HUES64 (cell line): ENCODE measurements at regions not wholly inside any gene's neighbourhood (a gene's known extent, or its start where the extent isn't known, plus 50 kb on each side); places are given as distances from the start of the nearest gene placed in this dataset.
"Not testable (repeated sequence)": the region's sequence is repeated elsewhere in the genome, so short reads cannot be mapped to it uniquely, and the experiment has no call there.

ENCODE experiments used
- H3K27ac ChIP-seq: 2 replicates; pipeline ENCODE4 v1.7.0; 2013; ENCODE audit warnings: low read depth, low read length, inconsistent platforms
- H3K27me3 ChIP-seq: 2 replicates; pipeline ENCODE4 v1.6.1; 2013; ENCODE audit warnings: mild to moderate bottlenecking, low read length; ENCODE audit not compliant: insufficient read depth
- H3K36me3 ChIP-seq: 2 replicates; pipeline ENCODE4 v1.6.1; 2013; ENCODE audit warnings: mild to moderate bottlenecking, low read length; ENCODE audit not compliant: insufficient read depth
- H3K4me1 ChIP-seq: 2 replicates; pipeline ENCODE4 v1.6.1; 2013; ENCODE audit warnings: mild to moderate bottlenecking, low read length, moderate library complexity; ENCODE audit not compliant: insufficient read depth
- H3K4me3 ChIP-seq: 2 replicates; pipeline ENCODE4 v1.5.1; 2013; ENCODE audit warnings: mild to moderate bottlenecking, low read length, moderate library complexity
- H3K9ac ChIP-seq: 2 replicates; pipeline ENCODE4 v1.6.1; 2013; ENCODE audit warnings: mild to moderate bottlenecking, low read depth, low read length
- H3K9me3 ChIP-seq: 2 replicates; pipeline ENCODE4 v1.6.1; 2013; ENCODE audit warnings: low read depth, low read length; ENCODE audit not compliant: insufficient read depth
- WGBS: fragments of 150-250, 120-280 bp; methylation state at CpG from one replicate; pipeline ENCODE4 v1.1.7; 2013; ENCODE audit warnings: missing lambda C conversion rate; 5-methylcytosine and 5-hydroxymethylcytosine counted together

DNA sequence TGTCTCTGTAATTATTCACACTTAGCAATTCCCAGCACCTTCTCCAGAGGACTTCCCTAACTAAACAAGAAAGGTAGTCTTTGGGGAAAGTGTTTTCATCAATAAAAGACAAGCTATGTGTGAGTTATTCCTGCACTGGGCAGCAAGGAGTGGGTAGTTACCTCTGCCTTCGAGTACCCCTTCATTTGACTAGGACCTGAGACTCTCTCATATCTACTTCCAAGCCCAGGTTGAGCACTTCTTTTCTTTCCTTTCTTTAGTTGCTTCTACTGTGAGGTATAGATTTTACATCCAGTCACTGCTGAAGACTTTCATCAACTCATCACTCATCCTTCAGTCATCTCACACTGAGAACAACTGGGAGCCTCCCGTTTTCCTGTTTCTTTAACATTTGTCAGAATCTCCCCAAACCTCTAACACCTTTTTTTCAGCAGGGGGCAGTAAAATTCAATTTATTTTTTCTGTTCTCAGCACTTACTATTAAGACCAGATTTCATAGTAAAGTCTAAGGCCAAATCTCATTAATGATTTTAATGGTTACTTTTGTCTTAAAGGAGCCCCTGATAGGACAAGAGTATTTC lies 80.1 kb upstream of the PRSS1 start:
- H3K9me3 ChIP-seq = no peaks in the 10 kb centered on the region
- no peak overlapping the region for H3K9ac ChIP-seq
- no peak overlapping the region for H3K4me3 ChIP-seq
- no peak overlapping the region for H3K27ac ChIP-seq
- no peaks in the 10 kb centered on the region for H3K4me1 ChIP-seq
- no peaks in the 10 kb centered on the region for H3K36me3 ChIP-seq
- WGBS = 57% methylated on average over 2 of the region's 2 CpGs
- H3K27me3 ChIP-seq = no peaks in the 10 kb centered on the region

DNA sequence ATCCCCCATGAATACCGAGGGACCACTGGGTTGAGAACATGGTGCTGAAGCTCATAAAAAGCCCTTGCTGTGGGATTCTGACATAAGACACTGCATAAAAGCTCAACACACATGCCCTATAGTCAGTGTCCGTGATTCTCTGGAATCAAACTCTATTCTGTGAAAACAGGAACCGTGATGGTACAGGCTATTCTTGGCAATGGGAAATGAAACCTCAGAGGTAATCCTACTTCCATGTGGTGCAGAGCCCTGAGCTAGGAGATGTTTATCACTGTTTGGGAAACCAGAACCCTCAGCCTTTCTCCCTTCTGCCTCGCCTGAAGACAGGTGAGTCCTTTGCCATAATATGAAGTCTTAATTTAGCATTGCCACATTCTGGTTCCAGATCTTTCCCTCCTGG lies 80.8 kb upstream of the PRSS1 start:
- H3K9me3 ChIP-seq = no peaks in the 10 kb centered on the region
- no peak overlapping the region for H3K27ac ChIP-seq
- H3K4me3 ChIP-seq = no peak overlapping the region
- H3K9ac ChIP-seq = no peak overlapping the region
- no peaks in the 10 kb centered on the region for H3K27me3 ChIP-seq
- 74% methylated on average over 4 of the region's 4 CpGs for WGBS
- H3K36me3 ChIP-seq = no peaks in the 10 kb centered on the region
- H3K4me1 ChIP-seq = no peaks in the 10 kb centered on the region

DNA sequence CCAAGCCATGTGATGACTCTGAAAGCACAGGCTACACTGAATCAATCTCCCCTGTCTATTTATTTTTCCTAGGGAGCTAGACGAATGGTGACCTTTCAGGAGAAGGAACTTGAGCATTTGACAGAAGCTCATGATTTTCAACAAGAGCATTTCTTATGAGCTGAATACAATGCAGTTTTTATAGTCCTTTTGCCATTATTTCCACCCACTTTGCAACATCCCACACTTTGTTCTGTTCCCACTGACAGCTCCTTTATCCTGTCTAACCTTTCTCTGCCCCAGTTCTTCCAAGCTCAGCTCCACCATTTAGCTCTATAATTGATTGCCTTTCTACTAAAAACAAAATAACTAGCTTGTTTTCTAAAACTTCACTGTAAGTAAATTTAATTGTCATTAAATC lies 91.9 kb upstream of the PRSS1 start:
- no peak overlapping the region for H3K4me3 ChIP-seq
- no peaks in the 10 kb centered on the region; the same call in 1 of the 2 replicates for H3K4me1 ChIP-seq
- no peak overlapping the region for H3K9ac ChIP-seq
- no peaks in the 10 kb centered on the region for H3K36me3 ChIP-seq
- no peaks in the 10 kb centered on the region for H3K27me3 ChIP-seq
- H3K9me3 ChIP-seq = no peaks in the 10 kb centered on the region
- WGBS = 92% methylated on average over 1 of the region's 1 CpG
- H3K27ac ChIP-seq = no peak overlapping the region

DNA sequence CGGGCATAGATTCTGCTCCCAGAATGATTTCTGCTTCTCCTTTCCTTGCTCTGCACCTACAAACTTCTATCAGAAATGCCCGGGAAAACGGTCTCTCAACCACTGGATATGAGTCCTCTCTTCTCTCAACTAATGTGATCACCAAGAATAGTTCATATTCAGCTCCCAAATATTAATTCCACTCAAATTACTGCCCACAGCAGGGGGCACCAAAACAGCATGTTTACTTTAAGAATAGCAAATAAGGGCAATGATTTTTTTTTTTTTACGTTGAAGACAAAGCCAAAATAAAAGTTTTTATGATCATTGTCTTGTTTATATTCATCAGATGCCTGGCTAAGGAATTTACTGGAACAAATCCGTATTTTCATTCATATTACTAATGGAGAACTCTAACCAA lies 94.9 kb upstream of the PRSS1 start:
- H3K27me3 ChIP-seq = no peaks in the 10 kb centered on the region
- no peak overlapping the region for H3K4me3 ChIP-seq
- H3K27ac ChIP-seq = no peak overlapping the region
- H3K9ac ChIP-seq = no peak overlapping the region
- H3K36me3 ChIP-seq = no peaks in the 10 kb centered on the region
- 89% methylated on average over 3 of the region's 5 CpGs for WGBS
- H3K4me1 ChIP-seq = no peaks in the 10 kb centered on the region; the same call in 1 of the 2 replicates
- H3K9me3 ChIP-seq = no peaks in the 10 kb centered on the region

DNA sequence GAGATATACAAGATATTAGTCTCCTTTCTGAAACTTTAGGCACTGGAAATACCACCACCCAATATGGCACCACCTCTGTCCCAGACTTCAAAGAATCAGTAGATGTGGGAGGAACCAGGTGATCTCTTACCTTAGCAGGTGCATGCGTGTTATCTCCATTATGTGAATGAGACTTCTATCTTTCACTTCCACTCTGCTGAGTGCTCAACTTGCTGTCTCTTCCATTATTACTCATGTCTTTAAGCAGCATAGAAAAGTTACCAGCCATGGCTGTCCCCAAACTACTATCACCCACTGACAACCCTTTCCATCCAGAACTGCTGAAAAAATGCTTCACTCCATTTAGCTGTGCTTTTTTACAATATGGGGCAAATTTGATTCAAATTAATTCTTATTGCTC lies 101.5 kb upstream of the PRSS1 start:
- Histone ChIP-seq H3K9me3 (no peaks in the 10 kb centered on the region), H3K27ac (no peak overlapping the region), H3K27me3 (no peaks in the 10 kb centered on the region), H3K36me3 (no peaks in the 10 kb centered on the region), H3K4me3 (no peak overlapping the region), H3K9ac (no peak overlapping the region), H3K4me1 (no peaks in the 10 kb centered on the region)
- 100% methylated on average over 1 of the region's 1 CpG for WGBS

DNA sequence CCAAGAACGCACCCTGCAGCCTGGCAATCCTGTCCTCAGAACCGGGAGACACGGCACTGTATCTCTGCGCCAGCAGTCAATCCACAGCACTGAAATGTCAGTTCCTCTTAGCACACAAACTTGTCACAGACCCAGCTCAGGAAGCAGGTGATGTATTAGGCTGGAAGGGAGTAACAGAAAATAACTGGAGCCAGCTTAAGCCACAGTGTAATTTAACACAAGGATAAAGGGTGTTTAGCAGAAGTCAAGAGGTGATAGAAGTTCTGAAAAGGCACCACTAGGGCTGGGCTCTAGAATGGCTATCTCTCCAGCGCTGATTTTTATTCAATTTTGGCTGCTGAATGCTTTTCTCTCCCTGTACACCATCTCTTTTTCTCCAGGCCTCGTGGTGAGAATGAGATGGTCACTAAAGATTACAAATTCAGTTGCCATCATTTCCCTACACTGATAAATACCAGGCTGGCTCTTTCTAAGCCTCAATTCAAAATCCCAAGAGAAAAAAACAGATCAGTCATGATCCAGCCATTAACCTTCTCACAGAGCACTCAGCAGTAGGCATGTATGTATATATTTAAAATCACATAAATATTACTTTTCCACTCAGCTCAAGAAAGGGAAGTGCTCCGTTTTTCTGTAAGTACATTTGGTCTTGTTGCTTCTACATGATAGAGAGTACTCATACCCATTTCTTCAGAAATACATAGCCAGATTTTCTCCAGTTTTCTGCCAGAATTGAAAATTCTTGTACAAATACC lies 102.7 kb upstream of the PRSS1 start:
- Histone ChIP-seq H3K4me1 (no peaks in the 10 kb centered on the region), H3K4me3 (no peak overlapping the region), H3K9me3 (no peaks in the 10 kb centered on the region), H3K9ac (no peak overlapping the region), H3K27me3 (no peaks in the 10 kb centered on the region), H3K27ac (no peak overlapping the region), H3K36me3 (no peaks in the 10 kb centered on the region)
- WGBS = 91% methylated on average over 6 of the region's 7 CpGs

DNA sequence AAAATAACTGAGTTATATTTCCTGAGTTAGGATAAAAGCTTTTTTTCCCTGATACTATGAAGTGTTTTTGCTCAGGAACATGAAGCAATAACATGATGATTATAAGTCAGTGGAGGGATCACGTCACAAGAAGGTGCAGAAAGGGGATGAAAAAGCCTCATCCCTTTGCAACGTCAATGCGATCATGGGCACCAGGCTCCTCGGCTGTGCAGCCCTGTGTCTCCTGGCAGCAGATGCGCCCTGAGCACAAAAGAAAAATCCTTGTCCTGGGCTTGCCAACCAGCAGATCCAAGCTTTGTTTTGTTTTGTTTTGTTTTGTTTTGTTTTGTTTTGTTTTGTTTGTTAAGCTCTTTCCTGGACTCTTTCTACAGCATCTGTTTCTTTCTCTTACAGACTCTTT lies 103.5 kb upstream of the PRSS1 start:
- Histone ChIP-seq H3K9me3 (no peaks in the 10 kb centered on the region), H3K27ac (no peak overlapping the region), H3K27me3 (no peaks in the 10 kb centered on the region), H3K9ac (no peak overlapping the region), H3K4me1 (no peaks in the 10 kb centered on the region), H3K36me3 (no peaks in the 10 kb centered on the region), H3K4me3 (no peak overlapping the region)
- 86% methylated on average over 5 of the region's 5 CpGs for WGBS

DNA sequence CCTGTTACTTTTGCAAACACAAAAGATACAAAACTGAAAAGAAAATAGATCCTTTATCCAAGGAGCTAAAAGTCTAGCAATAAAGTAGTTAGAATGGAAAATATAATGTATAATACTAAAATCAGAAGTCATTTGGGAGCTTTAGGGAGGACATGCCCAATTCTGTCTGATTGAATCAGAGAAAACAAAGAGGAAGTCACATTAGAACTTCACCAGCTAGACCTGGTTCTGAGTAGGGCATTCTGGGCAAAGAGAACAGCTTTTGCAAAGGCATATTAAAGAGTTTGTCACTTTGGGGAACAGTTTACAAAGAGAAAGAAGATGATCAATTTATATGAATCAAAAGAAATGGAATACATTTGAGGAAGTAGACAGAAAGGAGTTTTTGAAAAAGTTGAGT lies 107.0 kb upstream of the PRSS1 start:
- Histone ChIP-seq H3K9ac (no peak overlapping the region), H3K27ac (no peak overlapping the region), H3K4me3 (no peak overlapping the region), H3K9me3 (no peaks in the 10 kb centered on the region), H3K4me1 (no peaks in the 10 kb centered on the region), H3K36me3 (no peaks in the 10 kb centered on the region), H3K27me3 (no peaks in the 10 kb centered on the region)

DNA sequence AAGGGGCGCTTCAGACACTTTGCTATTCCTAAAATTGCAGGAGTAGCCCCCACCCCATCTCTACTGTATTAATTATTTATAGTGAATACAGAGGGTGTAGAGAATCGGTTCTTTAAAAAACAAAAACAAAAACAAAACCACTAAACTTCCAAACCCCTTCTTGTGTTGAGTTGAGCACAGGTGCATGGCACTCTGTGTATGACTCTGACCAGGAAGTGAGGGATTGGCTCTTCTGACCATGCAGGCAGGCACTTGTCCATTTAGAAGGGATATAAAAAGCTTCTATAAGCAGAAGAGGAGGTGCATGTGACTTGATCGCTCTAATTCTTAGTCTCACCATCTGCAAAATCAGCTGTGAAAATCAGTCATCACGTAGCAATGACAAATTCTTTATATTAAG lies 108.0 kb upstream of the PRSS1 start:
- H3K9me3 ChIP-seq, H3K9ac ChIP-seq, H3K4me1 ChIP-seq, H3K27me3 ChIP-seq, H3K27ac ChIP-seq, H3K36me3 ChIP-seq, H3K4me3 ChIP-seq: not testable (repeated sequence)
- WGBS = 99% methylated on average over 3 of the region's 4 CpGs

DNA sequence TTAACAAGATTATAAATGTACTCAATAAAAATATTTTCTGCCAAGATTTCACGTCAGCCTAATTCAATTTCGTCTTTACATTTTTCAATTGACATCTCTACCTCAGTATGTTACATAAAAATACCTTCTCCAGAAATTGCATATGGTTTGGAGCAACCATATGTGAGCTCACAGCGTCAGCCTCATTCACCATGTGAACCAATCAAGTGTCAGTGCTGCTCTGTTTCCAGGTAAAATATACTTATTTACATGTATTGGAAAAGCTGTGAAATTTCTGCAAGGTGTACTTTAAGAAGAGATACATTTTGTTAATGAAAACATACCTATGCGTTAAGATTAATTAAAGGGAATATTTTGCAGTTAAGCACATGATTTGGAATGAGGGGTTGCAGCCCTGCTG lies 110.7 kb upstream of the PRSS1 start:
- Histone ChIP-seq H3K9me3 (no peaks in the 10 kb centered on the region), H3K4me1 (no peaks in the 10 kb centered on the region), H3K27ac (no peak overlapping the region), H3K27me3 (no peaks in the 10 kb centered on the region), H3K4me3 (no peak overlapping the region), H3K9ac (no peak overlapping the region), H3K36me3 (no peaks in the 10 kb centered on the region)
- 92% methylated on average over 4 of the region's 4 CpGs for WGBS

DNA sequence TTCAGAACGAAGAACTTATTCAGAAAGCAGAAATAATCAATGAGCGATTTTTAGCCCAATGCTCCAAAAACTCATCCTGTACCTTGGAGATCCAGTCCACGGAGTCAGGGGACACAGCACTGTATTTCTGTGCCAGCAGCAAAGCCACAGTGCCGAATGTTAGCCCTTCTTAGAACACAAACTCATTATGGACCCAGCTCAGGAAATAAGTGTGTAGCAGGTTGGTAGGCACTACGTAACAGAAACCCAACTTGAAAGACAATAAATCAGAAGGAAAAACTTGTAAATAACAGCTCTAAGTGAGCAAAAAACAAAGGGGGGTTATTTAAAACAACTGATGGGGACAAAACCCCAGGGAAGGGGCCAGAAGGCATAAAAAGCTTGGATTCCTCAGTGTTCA lies 112.0 kb upstream of the PRSS1 start:
- Histone ChIP-seq H3K27ac (no peak overlapping the region), H3K27me3 (no peaks in the 10 kb centered on the region), H3K9ac (no peak overlapping the region), H3K9me3 (peaks cover under 1% of the 10 kb centered on the region; the same call in 1 of the 2 replicates), H3K4me3 (no peak overlapping the region), H3K4me1 (no peaks in the 10 kb centered on the region), H3K36me3 (no peaks in the 10 kb centered on the region)
- 93% methylated on average over 4 of the region's 5 CpGs for WGBS

DNA sequence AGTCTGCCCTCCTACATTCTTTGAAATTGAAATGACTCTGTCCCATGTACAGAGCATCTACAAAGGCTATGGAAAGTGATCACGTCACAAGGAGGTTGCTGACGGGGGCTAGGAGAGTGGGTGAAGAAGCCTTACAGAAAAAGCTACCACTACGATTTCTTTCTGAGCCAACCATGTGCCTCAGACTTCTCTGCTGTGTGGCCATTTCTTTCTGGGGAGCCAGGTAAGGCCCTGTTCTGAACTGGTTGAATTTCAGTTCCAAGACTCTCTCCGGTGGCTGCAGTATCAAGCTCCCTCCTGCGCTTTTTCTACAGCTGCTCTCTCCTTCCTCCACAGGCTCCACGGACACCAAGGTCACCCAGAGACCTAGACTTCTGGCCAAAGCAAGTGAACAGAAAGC lies 112.5 kb upstream of the PRSS1 start:
- Histone ChIP-seq H3K4me1 (no peaks in the 10 kb centered on the region), H3K9ac (no peak overlapping the region), H3K27ac (no peak overlapping the region), H3K27me3 (no peaks in the 10 kb centered on the region), H3K9me3 (peaks cover 6% of the 10 kb centered on the region; the same call in 1 of the 2 replicates), H3K4me3 (no peak overlapping the region), H3K36me3 (no peaks in the 10 kb centered on the region)
- WGBS = 91% methylated on average over 6 of the region's 6 CpGs
